Sigmoid colon (tissue), 6 donors: ENCODE measurements at regions not wholly inside any gene's neighbourhood (a gene's known extent, or its start where the extent isn't known, plus 50 kb on each side); places are given as distances from the start of the nearest gene placed in this dataset.

Experiments
- DNase-seq: peaks from one replicate; pipeline ENCODE4 v3.0.0-alpha.2; 2019
- H3K27ac ChIP-seq, 4 donors: fragments of 200-600 bp; sonication (generic); one replicate each; pipeline ENCODE4 v1.5.1; 2016 to 2019; ENCODE audit warnings: mild to moderate bottlenecking in 1 of 4
- H3K27me3 ChIP-seq, 3 donors: fragments of 200-600 bp; sonication (generic); one replicate each; pipeline ENCODE4 v1.5.1; 2019; ENCODE audit warnings: mild to moderate bottlenecking in 1 of 3
- H3K36me3 ChIP-seq, 4 donors: fragments of 200-600 bp; sonication (generic); one replicate each; pipeline ENCODE4 v1.5.1; 2016 to 2019
- H3K4me1 ChIP-seq, 4 donors: fragments of 200-600 bp; sonication (generic); one replicate each; pipeline ENCODE4 v1.5.1; 2017 to 2019
- H3K4me3 ChIP-seq, 4 donors: fragments of 200-600 bp; sonication (generic); one replicate each; pipeline ENCODE4 v1.5.1; 2017 to 2019; ENCODE audit warnings: mild to moderate bottlenecking in 2 of 4, moderate library complexity in 1 of 4
- H3K9me3 ChIP-seq, 4 donors: fragments of 200-600 bp in 3 of 4; sonication (generic) in 3 of 4; one replicate each; pipeline versions ENCODE4 v1.5.1 to v1.6.1; 2013 to 2019
- CTCF ChIP-seq, 4 experiments: fragments of 450-650 bp in 3 of 4; fragments of 200-600 bp in 1 of 4; IDR thresholded peaks; one replicate each; pipeline ENCODE4 v1.5.1; 2016 to 2019; ENCODE audit warnings: antibody characterized with exemption in 4 of 4, mild to moderate bottlenecking in 3 of 4, moderate library complexity in 2 of 4
- EP300 ChIP-seq, 4 donors: sonication (generic); formaldehyde crosslinking; IDR thresholded peaks; one replicate each; pipeline ENCODE4 v1.6.1; 2017; ENCODE audit warnings: antibody characterized with exemption in 4 of 4
- POLR2A ChIP-seq, 2 donors: fragments of 450-650 bp; IDR thresholded peaks; one replicate each; pipeline ENCODE4 v1.6.1; 2016; ENCODE audit warnings: antibody characterized with exemption in 2 of 2, mild to moderate bottlenecking in 2 of 2, moderate library complexity in 2 of 2
- POLR2AphosphoS5 ChIP-seq, 4 donors: sonication (generic); formaldehyde crosslinking; IDR thresholded peaks; one replicate each; pipeline ENCODE4 v1.6.1; 2017; ENCODE audit warnings: antibody characterized with exemption in 4 of 4
- WGBS, 2 donors: extraction: QIAGEN DNeasy Blood & Tissue Kit; methylation state at CpG; one replicate each; pipeline ENCODE4 v1.1.7; 2013; 5-methylcytosine and 5-hydroxymethylcytosine counted together
- intact Hi-C: fragments of 100-400 bp; cut with DNase I; formaldehyde crosslinking; loops from one replicate; pipeline ENCODE4 v1.15.1; 2023
- donor health status: healthy with polysubstance abuse.
- donor health status: healthy.

- H3K4me3 ChIP-seq: no peak overlapping the region
- H3K4me1 ChIP-seq: peaks cover 0 to 38% (median 27%) of the 10 kb centered on the region in 4 donors
- peak; percentile 35 for DNase-seq
- no peak for TF ChIP-seq POLR2AphosphoS5 (IDR thresholded peaks at IDR 0.05)
- H3K27me3 ChIP-seq: no peaks in the 10 kb centered on the region
- 89 to 91% methylated on average over 9 of the region's 9 CpGs for WGBS, 2 donors
- intact Hi-C loops: no loop called here
- no peaks in the 10 kb centered on the region for H3K36me3 ChIP-seq
- H3K9me3 ChIP-seq: no peaks in the 10 kb centered on the region
- no peak overlapping the region for H3K27ac ChIP-seq
Observed at GRCh38 chr2:42918671-42919318, 126.4 kb upstream of the HAAO start.

- WGBS, 2 donors: 69 to 82% methylated on average over 13 of the region's 13 CpGs
- no peak overlapping the region for H3K4me3 ChIP-seq
- no peak for TF ChIP-seq POLR2A (IDR thresholded peaks at IDR 0.05)
- TF ChIP-seq EP300 (IDR thresholded peaks at IDR 0.05): no peak
- no peak for TF ChIP-seq POLR2AphosphoS5 (IDR thresholded peaks at IDR 0.05)
- no peak for TF ChIP-seq CTCF (IDR thresholded peaks at IDR 0.05)
- no peaks in the 10 kb centered on the region for H3K36me3 ChIP-seq
- no peaks in the 10 kb centered on the region for H3K9me3 ChIP-seq
- H3K27me3 ChIP-seq: no peaks in the 10 kb centered on the region
- peak overlapping the region; percentile 23 to 62 (median 54) for H3K27ac ChIP-seq
- peak; percentile 50 for DNase-seq
- peaks cover 0 to 30% (median 19%) of the 10 kb centered on the region in 4 donors for H3K4me1 ChIP-seq
- intact Hi-C loops: no loop called here
Observed at GRCh38 chr2:42918041-42918440, 125.7 kb upstream of the HAAO start.

- 68 to 78% methylated on average over 10 of the region's 10 CpGs for WGBS, 2 donors
- Histone ChIP-seq H3K9me3 (no peaks in the 10 kb centered on the region), H3K27ac (peak overlapping the region; percentile 23 to 62 (median 54)), H3K36me3 (no peaks in the 10 kb centered on the region), H3K4me1 (peaks cover 0 to 25% (median 14%) of the 10 kb centered on the region in 4 donors), H3K4me3 (peak overlapping the region in 2 of 4 donors; percentile 5 to 6), H3K27me3 (no peaks in the 10 kb centered on the region)
- intact Hi-C loops: no loop called here
- TF ChIP-seq POLR2AphosphoS5 (IDR thresholded peaks at IDR 0.05): peak in 2 of 4 donors; percentile 25 to 33
- no peak for TF ChIP-seq EP300 (IDR thresholded peaks at IDR 0.05)
- peak; percentile 84 for DNase-seq
Observed at GRCh38 chr2:42917425-42917927, 125.1 kb upstream of the HAAO start.

DNA sequence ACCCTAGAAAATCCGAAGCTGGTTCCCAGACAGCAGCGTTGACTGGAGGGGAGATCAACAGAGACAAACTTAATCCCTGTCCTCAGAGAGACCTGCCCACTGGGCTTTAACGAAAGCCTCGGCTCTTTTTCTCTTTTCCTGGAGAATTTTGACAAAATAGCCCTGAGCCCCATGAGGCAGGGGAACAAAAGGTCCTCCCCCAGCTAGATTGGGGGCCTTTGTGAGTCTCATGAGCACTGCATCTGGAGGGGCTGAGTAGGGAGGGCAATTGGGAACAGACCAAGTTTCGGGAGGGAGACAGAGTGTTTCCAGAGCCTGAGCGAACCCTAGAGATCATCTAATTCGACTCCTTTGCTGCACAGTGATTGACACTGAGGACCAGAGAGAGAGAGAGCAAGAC lies 123.9 kb upstream of the HAAO start:
- TF ChIP-seq POLR2AphosphoS5 (IDR thresholded peaks at IDR 0.05) (no peak), EP300 (IDR thresholded peaks at IDR 0.05) (no peak), POLR2A (IDR thresholded peaks at IDR 0.05) (no peak), CTCF (IDR thresholded peaks at IDR 0.05) (no peak)
- H3K27ac ChIP-seq: no peak overlapping the region
- no peak overlapping the region for H3K4me3 ChIP-seq
- H3K27me3 ChIP-seq: no peaks in the 10 kb centered on the region
- H3K36me3 ChIP-seq: no peaks in the 10 kb centered on the region
- peak; percentile 29 for DNase-seq
- intact Hi-C loops: no loop called here
- no peaks in the 10 kb centered on the region for H3K9me3 ChIP-seq
- peaks cover 0 to 13% (median 5%) of the 10 kb centered on the region in 4 donors for H3K4me1 ChIP-seq
- WGBS, 2 donors: 82 to 88% methylated on average over 7 of the region's 7 CpGs

DNA sequence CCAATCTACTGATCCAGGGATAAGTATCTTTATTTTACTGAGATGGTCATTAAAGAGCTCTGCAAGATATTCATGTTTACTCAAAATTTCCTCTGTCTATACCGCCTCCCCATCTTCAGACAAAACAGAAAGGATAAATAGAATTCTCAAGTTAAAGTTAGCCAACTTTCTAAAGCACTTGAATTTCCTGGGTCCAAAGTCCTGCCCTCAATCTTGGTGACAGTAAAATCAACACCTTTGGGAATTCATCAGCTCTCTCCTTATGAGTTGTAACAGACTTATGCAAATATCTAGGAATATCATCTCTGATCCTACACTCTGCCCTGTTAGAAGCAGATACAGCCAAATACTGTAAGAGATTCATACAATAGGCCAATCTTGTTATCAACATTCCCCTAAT lies 122.5 kb upstream of the HAAO start:
- 15 to 61% methylated on average over 1 of the region's 1 CpG for WGBS, 2 donors
- Histone ChIP-seq H3K9me3 (no peaks in the 10 kb centered on the region), H3K27ac (no peak overlapping the region), H3K36me3 (no peaks in the 10 kb centered on the region), H3K4me3 (no peak overlapping the region), H3K27me3 (no peaks in the 10 kb centered on the region), H3K4me1 (peaks cover 0 to 23% (median 8%) of the 10 kb centered on the region in 4 donors)
- intact Hi-C loops: no loop called here
- no peak for DNase-seq
- TF ChIP-seq POLR2A (IDR thresholded peaks at IDR 0.05) (no peak), CTCF (IDR thresholded peaks at IDR 0.05) (no peak), EP300 (IDR thresholded peaks at IDR 0.05) (no peak), POLR2AphosphoS5 (IDR thresholded peaks at IDR 0.05) (no peak)
